NB4 (cell line): ENCODE measurements at regions not wholly inside any gene's neighbourhood (a gene's known extent, or its start where the extent isn't known, plus 50 kb on each side); places are given as distances from the start of the nearest gene placed in this dataset.

Source experiments
- CTCF ChIP-seq: IDR thresholded peaks from one replicate; pipeline ENCODE4 v1.5.1; 2012; ENCODE audit warnings: low read depth, low read length
- MAX ChIP-seq: IDR thresholded peaks from 2 replicates; pipeline ENCODE4 v1.6.1; 2011; ENCODE audit warnings: low read depth, low read length
- MYC ChIP-seq: IDR thresholded peaks from 2 replicates; pipeline ENCODE4 v1.6.1; 2011; ENCODE audit warnings: low read depth, low read length
- POLR2A ChIP-seq: IDR thresholded peaks from 2 replicates; pipeline ENCODE4 v1.6.1; 2011; ENCODE audit warnings: mild to moderate bottlenecking; ENCODE audit not compliant: insufficient read length; ENCODE audit errors: extremely low read depth

- TF ChIP-seq CTCF (no peak), POLR2A (no peak), MAX (no peak), MYC (no peak)
Measured at GRCh38 chrX:43508694-43509093, 147.4 kb upstream of the MAOA start.
